Spleen (tissue), 7 donors: ENCODE measurements at regions not wholly inside any gene's neighbourhood (a gene's known extent, or its start where the extent isn't known, plus 50 kb on each side); places are given as distances from the start of the nearest gene placed in this dataset.

ENCODE experiments used
- CTCF ChIP-seq, 11 experiments: fragments of 200-600 bp in 7 of 11; fragments of 450-650 bp in 4 of 11; sonication (generic) in 4 of 11; IDR thresholded peaks in 8 of 11; conservative IDR thresholded peaks in 3 of 11; 1 replicate in 7 of 11; 2 replicates in 4 of 11; pipeline versions ENCODE4 v1.4.0 to v1.8.0; 2016 to 2021; ENCODE audit warnings: antibody characterized with exemption in 11 of 11, inconsistent platforms in 4 of 11, mild to moderate bottlenecking in 1 of 11
- POLR2A ChIP-seq, 3 donors: fragments of 450-650 bp; IDR thresholded peaks; one replicate each; pipeline ENCODE4 v1.5.1; 2017; ENCODE audit warnings: antibody characterized with exemption in 3 of 3, mild to moderate bottlenecking in 1 of 3
- POLR2AphosphoS5 ChIP-seq, 3 donors: sonication (generic); formaldehyde crosslinking; IDR thresholded peaks; one replicate each; pipeline ENCODE4 v1.5.1; 2017; ENCODE audit warnings: antibody characterized with exemption in 3 of 3
- donor health status: DM: no; HTN: no; CAD: no; lungs with moderate emphysema.
- donor health status: DM: no; HTN: no; CAD: no.
- donor health status: DM: no; HTN: no; CAD: no.

- TF ChIP-seq CTCF (IDR thresholded peaks at IDR 0.05 in 8 of 11, conservative IDR thresholded peaks at IDR 0.05 in 3 of 11) (no peak), POLR2A (IDR thresholded peaks at IDR 0.05) (no peak), POLR2AphosphoS5 (IDR thresholded peaks at IDR 0.05) (no peak)
These were observed 473.3 kb upstream of the FZD8 start for GRCh38 chr10:36115364-36115763.
